ENCODE measurements at regions not wholly inside any gene's neighbourhood (a gene's known extent, or its start where the extent isn't known, plus 50 kb on each side); places are given as distances from the start of the nearest gene placed in this dataset.

DNA sequence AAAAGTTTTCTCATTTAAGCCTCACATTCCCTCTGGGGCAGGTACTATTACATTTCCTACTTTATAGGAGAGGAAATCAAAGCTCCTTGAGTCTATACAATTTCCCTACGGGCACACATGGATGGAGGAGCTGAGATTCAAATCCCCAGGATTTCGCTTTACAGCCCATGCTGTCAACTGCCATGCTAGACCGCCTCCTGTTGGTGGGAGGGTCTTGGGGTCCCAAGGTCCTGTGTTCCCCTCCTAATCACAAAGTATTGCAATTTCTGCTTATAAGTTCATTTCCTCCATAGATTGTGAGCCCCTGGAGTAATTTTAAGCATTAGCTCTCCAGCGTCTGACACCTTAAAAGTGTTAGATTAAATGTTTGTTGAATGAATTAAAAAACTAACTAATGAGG is 95.9 kb upstream of the SMARCA2 start:
- DNase-seq (ENCODE audit: low read depth in 2 of 2) = no peak
- no peaks in the 10 kb centered on the region for H3K9me3 ChIP-seq (ENCODE audit: control insufficient read depth, insufficient read depth, low read depth, low read length)
- no peak for TF ChIP-seq EZH2 (IDR thresholded peaks at IDR 0.05; ENCODE audit: low read length, missing control alignments)
- TF ChIP-seq, protein P1, sequence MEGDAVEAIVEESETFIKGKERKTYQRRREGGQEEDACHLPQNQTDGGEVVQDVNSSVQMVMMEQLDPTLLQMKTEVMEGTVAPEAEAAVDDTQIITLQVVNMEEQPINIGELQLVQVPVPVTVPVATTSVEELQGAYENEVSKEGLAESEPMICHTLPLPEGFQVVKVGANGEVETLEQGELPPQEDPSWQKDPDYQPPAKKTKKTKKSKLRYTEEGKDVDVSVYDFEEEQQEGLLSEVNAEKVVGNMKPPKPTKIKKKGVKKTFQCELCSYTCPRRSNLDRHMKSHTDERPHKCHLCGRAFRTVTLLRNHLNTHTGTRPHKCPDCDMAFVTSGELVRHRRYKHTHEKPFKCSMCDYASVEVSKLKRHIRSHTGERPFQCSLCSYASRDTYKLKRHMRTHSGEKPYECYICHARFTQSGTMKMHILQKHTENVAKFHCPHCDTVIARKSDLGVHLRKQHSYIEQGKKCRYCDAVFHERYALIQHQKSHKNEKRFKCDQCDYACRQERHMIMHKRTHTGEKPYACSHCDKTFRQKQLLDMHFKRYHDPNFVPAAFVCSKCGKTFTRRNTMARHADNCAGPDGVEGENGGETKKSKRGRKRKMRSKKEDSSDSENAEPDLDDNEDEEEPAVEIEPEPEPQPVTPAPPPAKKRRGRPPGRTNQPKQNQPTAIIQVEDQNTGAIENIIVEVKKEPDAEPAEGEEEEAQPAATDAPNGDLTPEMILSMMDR (conservative IDR thresholded peaks at IDR 0.05 in 1 of 2, IDR thresholded peaks at IDR 0.05 in 1 of 2; ENCODE audit: low read depth in 1 of 2, low read length in 2 of 2) = no peak
- no peaks in the 10 kb centered on the region for H3K4me1 ChIP-seq (ENCODE audit: control insufficient read depth, extremely low read depth, insufficient read depth, low read length)
- H3K27me3 ChIP-seq (ENCODE audit: control insufficient read depth, insufficient read depth, low read length) = no peaks in the 10 kb centered on the region
- no peaks in the 10 kb centered on the region for H3K36me3 ChIP-seq (ENCODE audit: control insufficient read depth, insufficient read depth, low read length)
- H3K4me3 ChIP-seq (replicated peaks in 1 of 4; ENCODE audit: control extremely low read depth in 1 of 4, insufficient read depth in 1 of 4, low read depth in 3 of 4, low read length in 4 of 4) = no peak overlapping the region
- no peak overlapping the region for H3K9ac ChIP-seq (ENCODE audit: insufficient read depth, low read length)
- H2AFZ ChIP-seq (ENCODE audit: low read length) = no peak overlapping the region
- no peaks in the 10 kb centered on the region for H3K79me2 ChIP-seq (ENCODE audit: control insufficient read depth, insufficient read depth, low read length)
- H4K20me1 ChIP-seq (ENCODE audit: control insufficient read depth, extremely low read depth, insufficient read depth, low read length) = no peaks in the 10 kb centered on the region
- H3K27ac ChIP-seq (ENCODE audit: insufficient read depth, low read length) = no peak overlapping the region
- no peak overlapping the region for H3K4me2 ChIP-seq (ENCODE audit: extremely low read depth, insufficient read depth, low read length)

DNA sequence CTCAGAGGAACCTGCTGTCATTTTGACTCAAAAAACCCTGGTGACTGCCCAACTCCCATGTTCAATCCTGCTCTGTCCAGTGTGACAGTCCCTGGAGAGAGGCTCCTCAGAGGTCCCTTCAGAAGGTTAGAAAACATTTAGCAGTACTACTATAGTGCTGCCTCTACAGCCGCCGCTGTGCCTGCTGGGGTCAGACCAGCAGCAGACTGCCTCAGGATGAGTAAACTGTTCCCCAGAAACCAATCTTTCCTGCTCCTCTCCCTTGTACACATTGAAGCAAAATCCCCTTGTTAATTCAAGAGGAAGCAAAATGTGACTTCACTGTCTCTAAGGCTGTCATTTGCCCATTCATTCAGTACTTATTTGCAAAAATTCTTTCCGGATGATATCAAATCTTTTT is 94.8 kb upstream of the SMARCA2 start:
- no peaks in the 10 kb centered on the region for H3K4me1 ChIP-seq (ENCODE audit: control insufficient read depth, extremely low read depth, insufficient read depth, low read length)
- no peaks in the 10 kb centered on the region for H3K27me3 ChIP-seq (ENCODE audit: control insufficient read depth, insufficient read depth, low read length)
- no peak overlapping the region for H2AFZ ChIP-seq (ENCODE audit: low read length)
- H3K79me2 ChIP-seq (ENCODE audit: control insufficient read depth, insufficient read depth, low read length) = no peaks in the 10 kb centered on the region
- H3K4me2 ChIP-seq (ENCODE audit: extremely low read depth, insufficient read depth, low read length) = no peak overlapping the region
- no peaks in the 10 kb centered on the region for H4K20me1 ChIP-seq (ENCODE audit: control insufficient read depth, extremely low read depth, insufficient read depth, low read length)
- no peak overlapping the region for H3K9ac ChIP-seq (ENCODE audit: insufficient read depth, low read length)
- no peak overlapping the region for H3K27ac ChIP-seq (ENCODE audit: insufficient read depth, low read length)
- H3K9me3 ChIP-seq (ENCODE audit: control insufficient read depth, insufficient read depth, low read depth, low read length) = no peaks in the 10 kb centered on the region
- TF ChIP-seq, protein P1 (conservative IDR thresholded peaks at IDR 0.05 in 1 of 2, IDR thresholded peaks at IDR 0.05 in 1 of 2; ENCODE audit: low read depth in 1 of 2, low read length in 2 of 2) = no peak
- no peak for TF ChIP-seq EZH2 (IDR thresholded peaks at IDR 0.05; ENCODE audit: low read length, missing control alignments)
- no peak for DNase-seq (ENCODE audit: low read depth in 2 of 2)
- H3K4me3 ChIP-seq (replicated peaks in 1 of 4; ENCODE audit: control extremely low read depth in 1 of 4, insufficient read depth in 1 of 4, low read depth in 3 of 4, low read length in 4 of 4) = no peak overlapping the region
- no peaks in the 10 kb centered on the region for H3K36me3 ChIP-seq (ENCODE audit: control insufficient read depth, insufficient read depth, low read length)

DNA sequence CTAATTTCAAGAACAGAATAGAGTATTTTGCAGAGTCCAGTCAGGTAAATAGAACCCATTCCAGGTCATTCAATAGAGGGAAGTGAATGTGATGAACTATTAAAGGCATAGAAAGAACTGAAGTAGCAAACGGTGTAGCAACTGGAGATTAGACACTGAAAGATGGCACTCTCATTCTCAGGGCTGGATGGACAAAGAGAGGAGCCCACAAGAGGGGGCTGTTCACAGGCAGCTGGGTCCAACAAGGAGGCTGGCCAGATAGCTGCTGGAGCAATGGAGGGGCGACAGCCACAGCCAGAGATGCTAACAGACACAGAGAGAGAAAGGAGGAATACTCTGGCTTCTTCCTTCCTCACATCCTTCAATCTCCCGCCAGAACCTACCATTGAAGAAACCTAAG is 93.1 kb upstream of the SMARCA2 start:
- Histone ChIP-seq H4K20me1 (ENCODE audit: control insufficient read depth, extremely low read depth, insufficient read depth, low read length) (no peaks in the 10 kb centered on the region), H3K4me1 (ENCODE audit: control insufficient read depth, extremely low read depth, insufficient read depth, low read length) (no peaks in the 10 kb centered on the region), H3K9me3 (ENCODE audit: control insufficient read depth, insufficient read depth, low read depth, low read length) (no peaks in the 10 kb centered on the region), H3K4me3 (replicated peaks in 1 of 4; ENCODE audit: control extremely low read depth in 1 of 4, insufficient read depth in 1 of 4, low read depth in 3 of 4, low read length in 4 of 4) (no peak overlapping the region), H3K4me2 (ENCODE audit: extremely low read depth, insufficient read depth, low read length) (no peak overlapping the region), H3K27me3 (ENCODE audit: control insufficient read depth, insufficient read depth, low read length) (no peaks in the 10 kb centered on the region), H3K27ac (ENCODE audit: insufficient read depth, low read length) (no peak overlapping the region), H3K36me3 (ENCODE audit: control insufficient read depth, insufficient read depth, low read length) (no peaks in the 10 kb centered on the region), H3K79me2 (ENCODE audit: control insufficient read depth, insufficient read depth, low read length) (no peaks in the 10 kb centered on the region), H3K9ac (ENCODE audit: insufficient read depth, low read length) (no peak overlapping the region), H2AFZ (ENCODE audit: low read length) (no peak overlapping the region)
- DNase-seq (ENCODE audit: low read depth in 2 of 2) = no peak
- no peak for TF ChIP-seq EZH2 (IDR thresholded peaks at IDR 0.05; ENCODE audit: low read length, missing control alignments)
- TF ChIP-seq, protein P1 (conservative IDR thresholded peaks at IDR 0.05 in 1 of 2, IDR thresholded peaks at IDR 0.05 in 1 of 2; ENCODE audit: low read depth in 1 of 2, low read length in 2 of 2) = no peak

Measured in fibroblast of lung (primary cell).